Lower leg skin (tissue), 3 donors: ENCODE measurements at regions not wholly inside any gene's neighbourhood (a gene's known extent, or its start where the extent isn't known, plus 50 kb on each side); places are given as distances from the start of the nearest gene placed in this dataset.

ENCODE experiments used
- CTCF ChIP-seq, 3 donors: fragments of 450-650 bp; IDR thresholded peaks; one replicate each; pipeline ENCODE4 v1.5.1; 2016; ENCODE audit warnings: antibody characterized with exemption in 3 of 3, mild to moderate bottlenecking in 3 of 3, moderate library complexity in 2 of 3
- POLR2A ChIP-seq, 2 donors: fragments of 450-650 bp; IDR thresholded peaks; one replicate each; pipeline ENCODE4 v1.6.1; 2016 to 2017; ENCODE audit warnings: antibody characterized with exemption in 2 of 2, mild to moderate bottlenecking in 1 of 2, moderate library complexity in 1 of 2

GRCh38 chr6:163904186-163904585 is 489.7 kb downstream of the QKI start:
- no peak for TF ChIP-seq CTCF (IDR thresholded peaks at IDR 0.05)
- no peak for TF ChIP-seq POLR2A (IDR thresholded peaks at IDR 0.05)
